Activated T-cell treated with anti-CD3 and anti-CD28 coated beads, Interleukin-2, amount 50 U/mL, for 72 hours (primary cell): ENCODE measurements at regions not wholly inside any gene's neighbourhood (a gene's known extent, or its start where the extent isn't known, plus 50 kb on each side); places are given as distances from the start of the nearest gene placed in this dataset.

Experiments
- ATAC-seq, 2 donors: fragments of 150-1000 bp; cut with Tn5 transposase; replicated peaks in 1 of 2; 2 replicates each; pipeline ENCODE4 v1.10.0; 2021; ENCODE audit warnings: moderate library complexity in 2 of 2, mild to moderate bottlenecking in 1 of 2
- DNase-seq, 2 donors: peaks; one replicate each; pipeline ENCODE4 v3.0.0; 2021 to 2022; ENCODE audit warnings: mixed read lengths in 1 of 2
- H3K27ac Mint-ChIP-seq: one replicate; pipeline ENCODE4 v1.8.0; 2022; ENCODE audit warnings: mild to moderate bottlenecking, moderate library complexity, mixed read lengths
- H3K27me3 Mint-ChIP-seq: one replicate; pipeline ENCODE4 v1.8.0; 2022; ENCODE audit warnings: low read depth, mixed read lengths
- H3K36me3 Mint-ChIP-seq, 2 donors: one replicate each; pipeline ENCODE4 v1.8.0; 2022; ENCODE audit warnings: mixed read lengths in 2 of 2, mild to moderate bottlenecking in 1 of 2; ENCODE audit not compliant: insufficient read depth in 2 of 2
- H3K4me1 Mint-ChIP-seq: one replicate; pipeline ENCODE4 v1.8.0; 2022; ENCODE audit warnings: low read depth, mixed read lengths
- H3K4me3 Mint-ChIP-seq, 2 donors: one replicate each; pipeline ENCODE4 v1.8.0; 2022; ENCODE audit warnings: mild to moderate bottlenecking in 2 of 2, mixed read lengths in 2 of 2, moderate library complexity in 2 of 2
- H3K9me3 Mint-ChIP-seq, 2 donors: one replicate each; pipeline ENCODE4 v1.8.0; 2022; ENCODE audit warnings: mixed read lengths in 2 of 2

- Mint-ChIP-seq H3K27me3 (no peaks in the 10 kb centered on the region), H3K27ac (no peak overlapping the region), H3K4me1 (no peaks in the 10 kb centered on the region), H3K4me3 (no peak overlapping the region), H3K36me3 (no peaks in the 10 kb centered on the region), H3K9me3 (no peaks in the 10 kb centered on the region)
- ATAC-seq (no peak), DNase-seq (no peak)
Measured at GRCh38 chr2:126803434-126803775, 95.3 kb upstream of the TEX51 start.

- Mint-ChIP-seq H3K27me3 (no peaks in the 10 kb centered on the region), H3K4me3 (no peak overlapping the region), H3K4me1 (no peaks in the 10 kb centered on the region), H3K27ac (no peak overlapping the region), H3K9me3 (no peaks in the 10 kb centered on the region), H3K36me3 (no peaks in the 10 kb centered on the region)
- no peak for ATAC-seq
- no peak for DNase-seq
Measured at GRCh38 chr2:126804347-126804746, 94.3 kb upstream of the TEX51 start.

GRCh38 chr2:126808929-126809328 lies 89.8 kb upstream of the TEX51 start:
- H3K4me1 Mint-ChIP-seq = no peaks in the 10 kb centered on the region
- peaks cover under 1% of the 10 kb centered on the region for H3K27me3 Mint-ChIP-seq
- H3K36me3 Mint-ChIP-seq = no peaks in the 10 kb centered on the region
- DNase-seq (no peak), ATAC-seq (no peak)
- no peak overlapping the region for H3K4me3 Mint-ChIP-seq
- H3K9me3 Mint-ChIP-seq = no peaks in the 10 kb centered on the region
- no peak overlapping the region for H3K27ac Mint-ChIP-seq

- no peaks in the 10 kb centered on the region for H3K4me1 Mint-ChIP-seq
Measured at GRCh38 chr2:126809340-126809739, 89.3 kb upstream of the TEX51 start.

GRCh38 chr2:126810001-126810400 lies 88.7 kb upstream of the TEX51 start:
- Mint-ChIP-seq H3K4me3 (no peak overlapping the region), H3K27ac (no peak overlapping the region), H3K27me3 (peaks cover 10% of the 10 kb centered on the region), H3K36me3 (no peaks in the 10 kb centered on the region), H3K4me1 (no peaks in the 10 kb centered on the region), H3K9me3 (no peaks in the 10 kb centered on the region)
- ATAC-seq = no peak
- no peak for DNase-seq

More at GRCh38 chr2:126809340-126809739, 89.3 kb upstream of the TEX51 start:
- H3K9me3 Mint-ChIP-seq = no peaks in the 10 kb centered on the region
- no peak for ATAC-seq
- DNase-seq = no peak
- peaks cover 5% of the 10 kb centered on the region for H3K27me3 Mint-ChIP-seq
- H3K36me3 Mint-ChIP-seq = no peaks in the 10 kb centered on the region
- no peak overlapping the region for H3K4me3 Mint-ChIP-seq
- H3K27ac Mint-ChIP-seq = no peak overlapping the region

- ATAC-seq = no peak
- Mint-ChIP-seq H3K36me3 (no peaks in the 10 kb centered on the region), H3K27me3 (peaks cover 10% of the 10 kb centered on the region), H3K27ac (no peak overlapping the region), H3K4me1 (no peaks in the 10 kb centered on the region), H3K9me3 (no peaks in the 10 kb centered on the region), H3K4me3 (no peak overlapping the region)
- DNase-seq = no peak
Measured at GRCh38 chr2:126811101-126811500, 87.6 kb upstream of the TEX51 start.

- DNase-seq = no peak
- H3K36me3 Mint-ChIP-seq = no peaks in the 10 kb centered on the region
- H3K9me3 Mint-ChIP-seq = peaks cover 0 to 3% of the 10 kb centered on the region in 2 donors
- H3K27me3 Mint-ChIP-seq = peaks cover 49% of the 10 kb centered on the region
- no peak for ATAC-seq
- no peak overlapping the region for H3K27ac Mint-ChIP-seq
- no peak overlapping the region for H3K4me3 Mint-ChIP-seq
- no peaks in the 10 kb centered on the region for H3K4me1 Mint-ChIP-seq
Measured at GRCh38 chr2:126817172-126817571, 81.5 kb upstream of the TEX51 start.

- peaks cover 38% of the 10 kb centered on the region for H3K27me3 Mint-ChIP-seq
- no peak overlapping the region for H3K4me3 Mint-ChIP-seq
Measured at GRCh38 chr2:126822115-126822514, 76.6 kb upstream of the TEX51 start.

GRCh38 chr2:126822921-126823320 lies 75.8 kb upstream of the TEX51 start:
- H3K4me3 Mint-ChIP-seq = no peak overlapping the region

More at GRCh38 chr2:126822115-126822514, 76.6 kb upstream of the TEX51 start:
- Mint-ChIP-seq H3K36me3 (no peaks in the 10 kb centered on the region), H3K9me3 (peaks cover 0 to 3% of the 10 kb centered on the region in 2 donors), H3K27ac (no peak overlapping the region), H3K4me1 (no peaks in the 10 kb centered on the region)
- ATAC-seq = no peak
- no peak for DNase-seq

GRCh38 chr2:126823951-126824350 lies 74.7 kb upstream of the TEX51 start:
- Mint-ChIP-seq H3K36me3 (no peaks in the 10 kb centered on the region), H3K4me1 (no peaks in the 10 kb centered on the region), H3K27ac (no peak overlapping the region), H3K27me3 (peaks cover 21% of the 10 kb centered on the region), H3K9me3 (no peaks in the 10 kb centered on the region), H3K4me3 (no peak overlapping the region)
- DNase-seq = no peak
- ATAC-seq = no peak

More at GRCh38 chr2:126822921-126823320, 75.8 kb upstream of the TEX51 start:
- DNase-seq (no peak), ATAC-seq (no peak)
- no peaks in the 10 kb centered on the region for H3K4me1 Mint-ChIP-seq
- H3K27me3 Mint-ChIP-seq = peaks cover 30% of the 10 kb centered on the region
- H3K36me3 Mint-ChIP-seq = no peaks in the 10 kb centered on the region
- no peak overlapping the region for H3K27ac Mint-ChIP-seq
- no peaks in the 10 kb centered on the region for H3K9me3 Mint-ChIP-seq

- no peaks in the 10 kb centered on the region for H3K9me3 Mint-ChIP-seq
- no peaks in the 10 kb centered on the region for H3K4me1 Mint-ChIP-seq
- DNase-seq (no peak), ATAC-seq (no peak)
- H3K27ac Mint-ChIP-seq = no peak overlapping the region
- H3K27me3 Mint-ChIP-seq = peaks cover 16% of the 10 kb centered on the region
- H3K4me3 Mint-ChIP-seq = no peak overlapping the region
- no peaks in the 10 kb centered on the region for H3K36me3 Mint-ChIP-seq
Measured at GRCh38 chr2:126824663-126825062, 74.0 kb upstream of the TEX51 start.

- no peak overlapping the region for H3K4me3 Mint-ChIP-seq
- H3K36me3 Mint-ChIP-seq = no peaks in the 10 kb centered on the region
- H3K9me3 Mint-ChIP-seq = no peaks in the 10 kb centered on the region
- no peak for DNase-seq
- H3K27ac Mint-ChIP-seq = no peak overlapping the region
- H3K27me3 Mint-ChIP-seq = peaks cover 10% of the 10 kb centered on the region
- no peaks in the 10 kb centered on the region for H3K4me1 Mint-ChIP-seq
- ATAC-seq = no peak
Measured at GRCh38 chr2:126825316-126825715, 73.4 kb upstream of the TEX51 start.

GRCh38 chr2:126826491-126826890 lies 72.2 kb upstream of the TEX51 start:
- DNase-seq (no peak), ATAC-seq (no peak)
- Mint-ChIP-seq H3K27ac (no peak overlapping the region), H3K36me3 (no peaks in the 10 kb centered on the region), H3K4me1 (no peaks in the 10 kb centered on the region), H3K9me3 (no peaks in the 10 kb centered on the region), H3K4me3 (no peak overlapping the region), H3K27me3 (no peaks in the 10 kb centered on the region)

GRCh38 chr2:126827371-126827770 lies 71.3 kb upstream of the TEX51 start:
- Mint-ChIP-seq H3K27ac (no peak overlapping the region), H3K9me3 (no peaks in the 10 kb centered on the region), H3K4me3 (no peak overlapping the region), H3K4me1 (no peaks in the 10 kb centered on the region), H3K36me3 (no peaks in the 10 kb centered on the region), H3K27me3 (no peaks in the 10 kb centered on the region)
- no peak for ATAC-seq
- no peak for DNase-seq
